ENCODE measurements at regions not wholly inside any gene's neighbourhood (a gene's known extent, or its start where the extent isn't known, plus 50 kb on each side); places are given as distances from the start of the nearest gene placed in this dataset.

DNA sequence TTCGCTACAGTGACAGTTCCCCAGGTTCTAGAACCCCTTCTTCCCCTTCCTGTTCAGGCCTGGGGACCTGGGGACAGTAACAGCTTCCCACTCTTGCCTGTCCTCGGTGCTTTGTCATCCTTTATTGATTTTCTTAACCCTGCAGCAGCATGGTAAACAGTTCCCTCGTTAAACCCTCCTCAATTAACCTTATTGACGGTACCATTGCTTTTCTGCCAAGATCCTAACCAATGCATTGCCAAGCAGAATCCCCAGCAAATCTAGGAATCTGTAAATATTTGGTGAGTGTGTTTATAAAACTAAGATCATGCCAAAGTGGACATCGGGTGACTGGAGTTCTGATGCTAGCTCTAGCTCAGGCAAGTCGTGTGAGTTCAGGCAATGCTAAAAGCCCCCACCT, 99.6 kb upstream of the KAZN start:
- DNase-seq (ENCODE audit: extremely low read depth, insufficient read length), result no peak
- no peak for TF ChIP-seq CTCF (IDR thresholded peaks at IDR 0.05; ENCODE audit: insufficient read depth, low read length, poor library complexity, severe bottlenecking)
- Histone ChIP-seq H3K27me3 (replicated peaks; ENCODE audit: control insufficient read depth, insufficient read depth, low read length) (no peaks in the 10 kb centered on the region), H3K4me3 (replicated peaks; ENCODE audit: low read depth, low read length) (no peak overlapping the region), H3K36me3 (ENCODE audit: control insufficient read depth, insufficient read depth, low read length) (no peaks in the 10 kb centered on the region)

DNA sequence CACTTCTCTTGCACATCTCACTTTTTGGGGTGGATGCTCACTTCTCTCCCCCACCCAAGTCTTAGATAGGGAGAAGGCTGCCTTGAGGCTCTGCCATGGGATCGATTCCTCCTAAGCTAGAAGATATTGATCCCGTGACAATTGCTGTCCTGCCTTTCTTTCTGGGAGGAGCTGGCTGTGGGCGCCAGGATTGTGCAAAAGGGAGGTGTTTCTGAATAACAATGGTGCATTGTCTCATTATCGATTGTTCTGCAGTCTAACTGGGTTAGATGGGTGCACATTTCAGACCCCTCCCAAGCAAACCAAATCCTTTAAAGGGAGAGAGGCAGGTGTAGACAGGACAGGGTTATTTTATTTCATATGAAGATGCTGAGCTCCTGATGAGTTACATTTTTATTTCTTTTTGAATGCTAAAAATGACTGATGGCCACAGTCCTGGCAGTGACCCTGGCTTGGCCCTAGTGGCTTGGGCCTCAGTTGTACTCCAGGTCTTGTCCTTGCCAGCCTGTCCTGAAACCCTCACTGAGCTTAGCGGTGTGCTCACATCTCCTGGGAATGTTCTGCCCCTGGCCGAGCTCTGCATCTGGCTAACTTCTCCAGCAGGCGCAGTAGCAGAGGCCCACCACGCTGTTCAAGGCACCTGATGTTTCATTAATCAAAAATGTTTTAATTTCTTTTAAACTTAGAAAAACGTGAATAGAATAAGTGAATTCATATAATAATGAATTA, 99.0 kb upstream of the KAZN start:
- H3K36me3 ChIP-seq (ENCODE audit: control insufficient read depth, insufficient read depth, low read length), result no peaks in the 10 kb centered on the region
- no peak overlapping the region for H3K4me3 ChIP-seq (replicated peaks; ENCODE audit: low read depth, low read length)
- no peak for TF ChIP-seq CTCF (IDR thresholded peaks at IDR 0.05; ENCODE audit: insufficient read depth, low read length, poor library complexity, severe bottlenecking)
- no peaks in the 10 kb centered on the region for H3K27me3 ChIP-seq (replicated peaks; ENCODE audit: control insufficient read depth, insufficient read depth, low read length)
- no peak for DNase-seq (ENCODE audit: extremely low read depth, insufficient read length)

DNA sequence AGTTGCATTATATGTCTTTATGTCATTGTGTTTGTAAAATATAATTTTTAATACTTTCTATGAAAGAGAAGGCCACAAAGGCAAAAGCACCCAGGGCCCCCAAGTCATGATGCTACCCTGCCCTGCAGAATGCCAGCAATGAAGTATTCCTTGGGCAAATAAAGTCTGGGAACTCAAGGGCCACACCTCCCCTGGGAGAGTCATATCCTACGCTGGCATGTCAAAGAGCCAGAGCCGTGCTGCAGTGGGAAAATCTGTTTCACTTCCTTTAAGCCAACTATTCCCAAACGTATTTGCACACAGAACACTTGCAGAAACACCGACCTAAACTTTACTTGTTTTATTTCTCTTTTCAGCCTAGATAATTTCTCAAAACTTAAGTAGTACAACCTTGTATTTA, 98.4 kb upstream of the KAZN start:
- Histone ChIP-seq H3K4me3 (replicated peaks; ENCODE audit: low read depth, low read length) (no peak overlapping the region), H3K36me3 (ENCODE audit: control insufficient read depth, insufficient read depth, low read length) (no peaks in the 10 kb centered on the region), H3K27me3 (replicated peaks; ENCODE audit: control insufficient read depth, insufficient read depth, low read length) (no peaks in the 10 kb centered on the region)
- no peak for DNase-seq (ENCODE audit: extremely low read depth, insufficient read length)
- no peak for TF ChIP-seq CTCF (IDR thresholded peaks at IDR 0.05; ENCODE audit: insufficient read depth, low read length, poor library complexity, severe bottlenecking)

- no peak for DNase-seq (ENCODE audit: extremely low read depth, insufficient read length)
- no peak overlapping the region for H3K4me3 ChIP-seq (replicated peaks; ENCODE audit: low read depth, low read length)
- H3K27me3 ChIP-seq (replicated peaks; ENCODE audit: control insufficient read depth, insufficient read depth, low read length), result no peaks in the 10 kb centered on the region
- no peaks in the 10 kb centered on the region for H3K36me3 ChIP-seq (ENCODE audit: control insufficient read depth, insufficient read depth, low read length)
- no peak for TF ChIP-seq CTCF (IDR thresholded peaks at IDR 0.05; ENCODE audit: insufficient read depth, low read length, poor library complexity, severe bottlenecking)
Observed at GRCh38 chr1:14500912-14501311, 97.6 kb upstream of the KAZN start.

DNA sequence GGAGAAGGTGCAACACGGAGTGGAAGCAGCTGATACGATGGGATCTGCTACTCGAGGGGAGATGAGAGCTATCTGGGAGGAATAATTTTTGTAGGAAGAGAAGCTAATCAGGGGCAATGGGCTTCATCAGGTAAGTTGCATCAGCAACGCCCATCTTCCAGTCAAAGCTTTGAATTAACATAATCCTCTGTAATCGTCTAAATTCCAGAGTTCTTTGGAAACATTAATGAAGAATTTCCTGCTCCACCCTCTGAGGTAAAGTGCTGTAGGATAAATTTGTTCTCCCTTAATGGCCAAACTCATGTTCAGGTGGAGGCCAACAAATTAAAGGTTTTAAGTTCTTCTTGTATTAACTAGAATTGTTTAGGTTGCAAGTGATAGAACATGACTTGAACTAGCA, 94.0 kb upstream of the KAZN start:
- DNase-seq (ENCODE audit: extremely low read depth, insufficient read length), result no peak
- Histone ChIP-seq H3K27me3 (replicated peaks; ENCODE audit: control insufficient read depth, insufficient read depth, low read length) (no peaks in the 10 kb centered on the region), H3K4me3 (replicated peaks; ENCODE audit: low read depth, low read length) (no peak overlapping the region), H3K36me3 (ENCODE audit: control insufficient read depth, insufficient read depth, low read length) (no peaks in the 10 kb centered on the region)
- no peak for TF ChIP-seq CTCF (IDR thresholded peaks at IDR 0.05; ENCODE audit: insufficient read depth, low read length, poor library complexity, severe bottlenecking)
